Smooth muscle cell of the brain vasculature (primary cell): ENCODE measurements at regions not wholly inside any gene's neighbourhood (a gene's known extent, or its start where the extent isn't known, plus 50 kb on each side); places are given as distances from the start of the nearest gene placed in this dataset.

Experiments used
- DNase-seq: peaks from one replicate; pipeline ENCODE4 v3.0.0-alpha.2; 2012; ENCODE audit warnings: low read depth, low spot score

GRCh38 chr17:79503126-79503839, 107.6 kb downstream of the RBFOX3 start:
- DNase-seq: no peak

GRCh38 chr17:79501910-79502309, 108.9 kb downstream of the RBFOX3 start:
- DNase-seq: no peak

- DNase-seq: no peak
Observed at GRCh38 chr17:79500745-79501618, 109.9 kb downstream of the RBFOX3 start.

GRCh38 chr17:79498854-79499253, 112.0 kb downstream of the RBFOX3 start:
- no peak for DNase-seq

- DNase-seq: no peak
Observed at GRCh38 chr17:79497777-79498348, 113.0 kb downstream of the RBFOX3 start.

- no peak for DNase-seq
Observed at GRCh38 chr17:79496422-79497005, 114.3 kb downstream of the RBFOX3 start.

GRCh38 chr17:79495665-79496064, 115.2 kb downstream of the RBFOX3 start:
- DNase-seq: no peak

GRCh38 chr17:79491006-79491405, 119.8 kb downstream of the RBFOX3 start:
- DNase-seq: no peak

GRCh38 chr17:79490530-79490929, 120.3 kb downstream of the RBFOX3 start:
- DNase-seq: no peak

- no peak for DNase-seq
Observed at GRCh38 chr17:79487149-79487548, 123.7 kb downstream of the RBFOX3 start.

GRCh38 chr17:79485991-79486390, 124.9 kb downstream of the RBFOX3 start:
- DNase-seq: no peak

GRCh38 chr17:79485419-79485985, 125.3 kb downstream of the RBFOX3 start:
- no peak for DNase-seq

GRCh38 chr17:79484600-79485418, 126.0 kb downstream of the RBFOX3 start:
- no peak for DNase-seq

- DNase-seq: no peak
Observed at GRCh38 chr17:79483842-79484241, 127.0 kb downstream of the RBFOX3 start.

- no peak for DNase-seq
Observed at GRCh38 chr17:79482727-79483521, 127.9 kb downstream of the RBFOX3 start.

- DNase-seq: no peak
Observed at GRCh38 chr17:79479876-79480275, 131.0 kb downstream of the RBFOX3 start.

GRCh38 chr17:79478841-79479240, 132.0 kb downstream of the RBFOX3 start:
- DNase-seq: no peak

- no peak for DNase-seq
Observed at GRCh38 chr17:79478051-79478461, 132.8 kb downstream of the RBFOX3 start.

GRCh38 chr17:79476074-79476652, 134.7 kb downstream of the RBFOX3 start:
- no peak for DNase-seq
